ENCODE measurements at regions not wholly inside any gene's neighbourhood (a gene's known extent, or its start where the extent isn't known, plus 50 kb on each side); places are given as distances from the start of the nearest gene placed in this dataset.

- Histone ChIP-seq H3K4me2 (ENCODE audit: low read length) (no peak overlapping the region), H4K20me1 (ENCODE audit: insufficient read depth) (no peaks in the 10 kb centered on the region), H3K9me3 (ENCODE audit: control insufficient read depth in 1 of 2, insufficient read depth in 1 of 2, low read depth in 1 of 2, low read length in 2 of 2) (peaks cover 9 to 13% of the 10 kb centered on the region in 2 experiments; a peak in 2 of 4 replicates), H3K27me3 (ENCODE audit: insufficient read depth, low read length) (no peaks in the 10 kb centered on the region), H3K4me1 (ENCODE audit: control insufficient read depth in 1 of 2, insufficient read depth in 2 of 2, low read length in 2 of 2) (no peaks in the 10 kb centered on the region), H2AFZ (ENCODE audit: low read depth, low read length, poor library complexity, severe bottlenecking) (no peak overlapping the region), H3K9me2 (ENCODE audit: insufficient read depth) (no peaks in the 10 kb centered on the region), H3K36me3 (ENCODE audit: control insufficient read depth in 1 of 2, insufficient read depth in 2 of 2, low read length in 2 of 2) (no peaks in the 10 kb centered on the region), H3K79me2 (ENCODE audit: insufficient read depth, low read length) (no peaks in the 10 kb centered on the region), H3K4me3 (replicated peaks in 1 of 2; ENCODE audit: low read depth in 1 of 2, low read length in 2 of 2) (no peak overlapping the region), H3K27ac (ENCODE audit: low read depth, low read length) (no peak overlapping the region), H3K9ac (ENCODE audit: low read length) (no peak overlapping the region)
- ChIA-PET RAD21 (ENCODE audit: low non-redundant PET in 1 of 2, low total read pairs in 2 of 2, uncharacterized antibody in 2 of 2, unreplicated experiment in 2 of 2) (no interaction called here), CTCF (interaction anchor here (0.7 kb wide), 1 partner anchor 20 kb away, joined by 3 read pairs; no protein-coding TSS in a partner anchor), POLR2A (no interaction called here)
- ATAC-seq (no peak), DNase-seq (ENCODE audit: low read depth, low spot score) (no peak)
- intact Hi-C loops (cut with micrococcal nuclease), result no loop called here
- TF ChIP-seq ZNF274 (IDR thresholded peaks at IDR 0.05; ENCODE audit: low read depth, low read length) (no peak), CEBPB (IDR thresholded peaks at IDR 0.05; ENCODE audit: low read depth) (no peak), CTCF (IDR thresholded peaks at IDR 0.05 in 2 of 3, conservative IDR thresholded peaks at IDR 0.05 in 1 of 3; ENCODE audit: borderline replicate concordance in 1 of 3, insufficient read depth in 1 of 3, low read depth in 2 of 3, low read length in 2 of 3) (no peak), EZH2phosphoT487 (IDR thresholded peaks at IDR 0.05; ENCODE audit: borderline replicate concordance) (no peak), ZBTB33 (IDR thresholded peaks at IDR 0.05; ENCODE audit: extremely low read depth, insufficient replicate concordance, low read length) (no peak), ZFX (IDR thresholded peaks at IDR 0.05) (no peak), CBX3 (IDR thresholded peaks at IDR 0.05; ENCODE audit: low read depth) (no peak)
- no TSS peak for BruUV-seq (replicated peaks)
Observed at GRCh38 chr14:76690502-76691105, 70.7 kb upstream of the VASH1 start.
